HG03565 (cell line): ENCODE measurements at regions not wholly inside any gene's neighbourhood (a gene's known extent, or its start where the extent isn't known, plus 50 kb on each side); places are given as distances from the start of the nearest gene placed in this dataset.
"Not testable (repeated sequence)": the region's sequence is repeated elsewhere in the genome, so short reads cannot be mapped to it uniquely, and the experiment has no call there.

Source experiments
- ATAC-seq: cut with Tn5 transposase; IDR thresholded peaks from one replicate; pipeline ENCODE4 v1.9.1; 2021; ENCODE audit warnings: mild to moderate bottlenecking, moderate library complexity; ENCODE audit not compliant: unreplicated experiment

DNA sequence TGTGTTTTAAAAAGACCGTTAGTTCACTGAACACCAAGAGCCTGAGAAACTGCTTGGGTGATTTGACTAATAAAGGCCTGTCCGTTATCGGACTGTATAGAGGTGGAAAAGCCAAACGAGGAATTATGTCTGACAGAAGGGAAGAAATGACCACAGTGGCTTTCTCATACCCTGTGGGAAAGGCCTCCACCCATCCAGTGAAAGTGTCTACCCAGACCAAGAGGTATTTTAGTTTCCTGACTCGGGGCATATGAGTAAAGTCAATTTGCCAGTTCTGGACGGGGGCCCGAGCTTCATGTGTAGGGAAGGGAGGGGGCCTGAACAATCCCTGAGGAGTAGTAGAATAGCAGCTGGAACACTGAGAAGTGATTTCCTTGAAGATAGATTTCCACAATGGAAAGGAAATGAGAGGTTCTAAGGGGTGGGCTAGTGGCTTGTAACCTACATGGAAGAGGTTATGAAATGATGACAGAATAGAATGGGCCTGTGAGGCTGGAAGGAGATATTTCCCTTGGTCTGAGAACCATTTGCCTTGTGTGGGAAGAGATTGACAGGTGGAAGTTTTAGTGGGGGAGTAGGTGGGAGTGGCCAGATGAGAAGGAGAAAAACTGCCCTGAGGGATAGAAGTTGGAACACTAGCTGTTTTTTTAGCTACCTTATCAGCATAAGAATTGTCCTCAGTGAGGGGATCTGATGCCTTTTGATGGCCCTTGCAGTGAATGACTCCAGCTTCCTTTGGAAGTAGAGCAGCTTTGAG, 106.4 kb upstream of the PPM1J start:
- ATAC-seq, result not testable (repeated sequence)

DNA sequence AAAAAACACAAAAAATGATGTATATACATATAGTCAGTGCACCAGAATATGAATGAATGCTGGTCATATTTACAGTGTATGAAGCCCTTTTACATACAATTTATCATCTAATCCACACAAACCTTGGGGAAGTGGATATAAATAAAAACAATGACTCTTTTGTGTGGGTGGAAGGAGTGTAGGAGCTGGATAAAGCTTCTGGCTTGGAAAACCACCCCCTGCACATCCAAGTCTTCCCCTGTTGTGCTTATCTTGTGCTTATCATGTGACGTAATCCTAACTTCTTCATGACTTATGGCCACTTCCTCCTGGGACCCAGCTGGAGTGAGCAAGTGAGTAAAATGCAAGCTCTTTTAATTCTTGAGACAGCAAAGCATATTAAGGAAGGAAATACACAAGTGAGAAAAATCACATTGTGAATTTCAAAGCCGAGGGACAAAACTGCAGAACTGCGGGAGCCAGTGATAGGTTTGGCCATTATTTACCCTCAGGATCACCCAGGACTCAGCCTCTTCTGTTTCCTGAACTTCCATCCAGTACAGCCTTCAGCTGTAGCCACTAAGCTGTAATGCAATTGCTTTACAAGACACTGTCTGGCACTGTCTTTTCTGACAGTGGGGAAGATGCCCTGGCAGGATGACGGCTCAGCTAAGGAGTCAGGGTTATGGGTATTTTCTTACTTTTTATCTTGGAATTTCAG, 104.0 kb upstream of the PPM1J start:
- no peak for ATAC-seq

DNA sequence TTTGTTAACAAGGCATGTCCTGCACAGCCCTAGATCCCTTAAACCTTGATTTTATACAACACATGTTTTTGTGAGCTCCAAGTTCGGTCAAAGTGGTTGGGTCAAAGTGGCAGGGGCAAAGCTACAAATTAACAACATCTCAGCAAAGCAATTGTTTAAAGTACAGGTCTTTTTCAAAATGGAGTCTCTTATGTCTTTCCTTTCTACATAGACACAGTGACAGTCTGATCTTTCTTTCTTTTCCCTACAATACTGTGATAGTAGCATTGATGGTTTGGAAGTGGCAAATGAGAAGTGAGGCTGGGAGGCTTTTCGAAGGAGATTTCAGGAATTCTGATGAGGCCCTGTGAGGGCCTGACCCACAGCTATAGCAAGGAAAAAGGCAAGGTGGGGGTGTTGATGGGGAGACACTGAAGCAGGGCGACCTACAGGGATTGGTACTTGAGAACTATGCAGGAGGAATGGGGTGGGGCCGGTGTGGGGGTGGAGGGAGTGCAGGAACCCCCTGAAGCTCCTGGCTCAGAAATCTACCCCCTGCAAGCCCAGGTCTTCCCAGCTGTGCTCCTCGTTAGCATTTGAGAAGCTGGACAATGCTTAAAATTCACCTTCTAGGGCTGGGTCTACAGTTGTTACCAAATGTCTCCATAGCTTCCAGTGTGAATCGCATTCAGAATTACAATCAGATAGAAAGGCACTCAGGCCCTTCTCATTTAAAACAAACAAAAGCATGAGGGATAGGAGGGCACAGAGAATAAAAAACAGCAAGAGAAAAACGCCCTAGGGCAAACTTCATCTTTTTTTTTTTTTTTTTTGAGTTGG, 102.6 kb upstream of the PPM1J start:
- no peak for ATAC-seq

DNA sequence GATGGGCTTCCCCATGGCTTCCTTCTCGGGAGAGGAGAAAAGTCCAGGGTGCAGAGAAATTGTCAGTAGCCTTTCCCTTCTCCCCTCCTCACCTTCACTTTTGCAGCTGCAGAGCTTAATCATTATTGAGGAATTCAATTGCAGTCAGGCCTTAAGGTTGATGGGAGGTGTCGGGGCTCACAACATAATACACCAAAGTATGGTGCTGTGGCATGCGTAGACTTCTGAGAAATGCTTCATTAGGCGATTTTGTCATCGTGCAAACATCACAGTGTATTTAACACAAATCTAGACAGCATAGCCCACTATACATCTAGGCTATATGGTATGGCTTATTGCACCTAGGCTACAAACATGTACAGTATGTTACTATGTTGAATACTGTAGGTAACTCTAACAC, 100.2 kb upstream of the PPM1J start:
- ATAC-seq, result no peak

DNA sequence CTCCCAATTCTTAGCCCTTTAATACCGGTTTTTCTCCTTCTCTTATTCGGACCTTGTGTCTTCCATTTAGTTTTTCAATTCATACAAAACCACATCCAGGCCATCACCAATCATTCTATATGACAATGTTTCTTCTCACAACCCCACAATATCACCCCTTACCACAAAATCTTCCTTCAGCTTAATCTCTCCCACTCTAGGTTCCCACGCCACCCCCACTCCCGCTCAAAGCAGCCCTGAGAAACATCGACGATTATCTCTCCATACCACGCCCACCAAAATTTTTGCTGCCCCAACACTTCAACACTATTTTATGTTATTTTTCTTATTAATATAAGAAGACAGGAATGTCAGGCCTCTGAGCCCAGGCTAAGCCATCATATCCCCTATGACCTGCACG, 99.5 kb upstream of the PPM1J start:
- not testable (repeated sequence) for ATAC-seq

DNA sequence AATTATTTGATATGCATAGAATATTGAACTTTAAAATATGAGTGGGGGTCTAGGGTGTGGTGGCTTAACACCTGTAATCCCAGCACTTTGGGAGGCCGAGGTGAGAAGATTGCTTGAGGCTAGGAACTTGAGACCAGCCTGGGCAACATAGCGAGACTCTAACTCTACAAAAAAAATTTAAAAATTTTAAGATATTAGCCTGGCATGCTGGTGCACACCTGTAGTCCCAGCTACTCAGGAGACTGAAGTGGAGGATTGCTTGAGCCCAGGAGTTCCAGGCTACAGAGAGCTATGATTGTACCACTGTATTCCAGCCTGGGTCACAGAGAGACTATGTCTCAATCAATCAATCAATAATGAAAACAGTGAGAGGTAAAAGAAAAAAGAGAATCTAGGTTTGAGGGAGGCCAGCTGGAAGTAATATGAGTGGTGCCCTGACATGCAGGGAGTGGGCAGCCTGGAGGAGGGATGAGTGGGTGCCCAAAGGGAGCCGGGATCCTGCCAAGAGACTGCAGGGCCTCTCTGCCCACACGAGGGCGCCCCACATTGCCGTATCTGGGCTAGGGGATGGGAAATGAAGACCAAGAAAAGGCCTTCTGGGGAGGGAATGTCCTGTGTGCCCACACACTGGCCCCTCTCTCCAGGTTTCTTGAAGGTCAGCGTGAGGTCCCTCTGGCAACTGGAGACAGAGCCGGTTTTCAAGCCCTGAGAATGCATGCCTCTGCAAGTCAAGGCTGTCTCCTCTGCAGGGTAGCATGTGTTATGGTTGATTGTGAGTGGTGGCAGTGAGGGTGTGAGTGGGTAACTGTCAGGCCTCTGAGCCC, 93.9 kb upstream of the PPM1J start:
- no peak for ATAC-seq

DNA sequence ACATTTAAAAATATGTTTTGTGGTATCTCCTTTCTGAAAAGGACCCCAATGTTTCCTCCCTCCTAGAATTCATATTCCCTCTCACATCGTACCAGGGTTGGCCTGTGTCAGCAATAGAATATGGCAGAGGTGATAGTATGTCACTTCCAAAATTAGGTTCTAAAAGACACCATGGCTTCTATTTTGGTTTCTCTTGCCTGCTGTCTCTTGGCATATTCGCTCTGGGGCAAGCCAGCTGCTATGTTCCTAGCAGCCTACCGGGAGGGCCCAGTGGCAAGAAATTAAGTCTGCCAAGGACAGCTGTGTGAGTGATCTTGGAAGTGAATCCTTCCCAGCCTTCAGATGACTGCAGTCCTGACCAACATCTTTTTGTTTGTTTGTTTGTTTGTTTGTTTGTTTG, 92.9 kb upstream of the PPM1J start:
- no peak for ATAC-seq

DNA sequence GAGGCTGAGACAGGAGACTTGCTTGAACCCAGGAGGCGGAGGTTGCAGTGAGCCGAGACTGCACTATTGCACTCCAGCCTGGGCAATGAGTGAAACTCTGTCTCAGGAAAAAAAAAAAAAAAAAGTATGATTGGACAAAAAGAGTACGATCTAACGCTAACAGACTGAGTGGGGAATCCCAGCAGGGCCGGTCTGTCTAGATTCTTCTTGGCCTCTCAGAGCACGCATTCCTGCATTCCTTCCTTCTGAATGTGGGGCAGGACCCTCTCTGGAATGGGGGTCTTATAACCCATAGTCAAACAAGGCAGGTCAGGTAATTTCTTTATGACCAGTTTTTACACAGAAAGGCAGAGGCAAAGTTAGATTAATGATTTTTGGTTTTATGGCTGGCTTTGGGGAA, 92.0 kb upstream of the PPM1J start:
- no peak for ATAC-seq

DNA sequence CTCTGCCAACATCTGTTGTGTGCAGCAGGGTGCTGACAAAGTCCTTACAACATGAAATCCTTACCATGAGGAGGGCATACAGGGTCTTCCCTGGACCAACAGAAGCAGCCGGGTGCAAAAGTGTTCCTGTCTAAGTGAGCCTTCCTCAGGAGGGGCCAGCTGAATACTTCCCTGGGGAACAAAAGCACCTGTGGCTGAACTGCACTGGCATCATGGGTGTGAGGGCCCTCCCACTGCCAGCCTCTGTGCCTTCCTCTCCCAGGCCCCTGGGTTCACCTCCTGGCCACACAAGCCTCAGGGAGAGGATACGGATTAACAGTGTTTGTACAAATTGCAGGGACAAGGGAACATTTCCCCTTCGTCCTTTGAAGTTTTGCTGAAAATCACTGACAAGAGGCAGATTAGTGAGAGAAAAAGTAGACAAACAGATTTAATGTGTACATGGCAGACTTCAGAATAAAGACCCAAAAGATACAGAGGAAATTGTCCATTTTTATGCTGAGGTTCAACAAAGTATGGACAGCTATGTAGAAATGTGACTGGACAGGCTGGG, 91.0 kb upstream of the PPM1J start:
- ATAC-seq, result no peak

DNA sequence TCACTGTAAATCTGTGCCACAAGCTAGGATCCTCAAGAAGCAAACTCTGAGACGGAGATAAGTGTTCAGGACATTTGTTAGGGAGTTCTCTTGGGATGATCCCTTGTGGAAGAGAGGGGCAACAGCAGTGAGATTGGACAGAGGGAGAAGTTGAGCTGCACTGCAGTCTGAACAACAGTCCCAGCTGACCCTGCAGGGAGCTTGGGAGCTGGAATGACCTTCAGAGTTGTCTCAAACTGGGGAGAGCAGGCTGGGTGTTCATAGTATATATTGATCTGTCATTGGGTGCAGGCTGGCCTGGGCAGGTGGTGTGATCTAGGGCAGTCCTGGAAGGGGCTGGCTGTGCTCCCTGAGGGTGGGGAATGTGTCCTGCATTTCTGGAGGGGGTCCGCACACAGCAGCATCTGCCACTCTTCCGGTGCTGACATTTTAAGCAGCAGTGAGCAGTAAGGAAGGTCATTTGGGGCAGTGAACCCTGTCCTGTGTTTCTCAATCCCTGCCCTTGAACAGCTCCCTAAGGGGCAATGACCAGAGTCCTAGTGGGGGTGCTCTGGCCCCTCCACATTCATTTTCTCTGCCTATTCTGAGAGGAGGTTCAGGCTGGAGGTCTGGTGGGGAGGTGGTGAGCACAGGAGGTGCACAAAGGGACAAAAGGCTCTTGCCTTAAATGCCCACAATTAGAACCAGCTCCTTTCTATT, 90.2 kb upstream of the PPM1J start:
- no peak for ATAC-seq

DNA sequence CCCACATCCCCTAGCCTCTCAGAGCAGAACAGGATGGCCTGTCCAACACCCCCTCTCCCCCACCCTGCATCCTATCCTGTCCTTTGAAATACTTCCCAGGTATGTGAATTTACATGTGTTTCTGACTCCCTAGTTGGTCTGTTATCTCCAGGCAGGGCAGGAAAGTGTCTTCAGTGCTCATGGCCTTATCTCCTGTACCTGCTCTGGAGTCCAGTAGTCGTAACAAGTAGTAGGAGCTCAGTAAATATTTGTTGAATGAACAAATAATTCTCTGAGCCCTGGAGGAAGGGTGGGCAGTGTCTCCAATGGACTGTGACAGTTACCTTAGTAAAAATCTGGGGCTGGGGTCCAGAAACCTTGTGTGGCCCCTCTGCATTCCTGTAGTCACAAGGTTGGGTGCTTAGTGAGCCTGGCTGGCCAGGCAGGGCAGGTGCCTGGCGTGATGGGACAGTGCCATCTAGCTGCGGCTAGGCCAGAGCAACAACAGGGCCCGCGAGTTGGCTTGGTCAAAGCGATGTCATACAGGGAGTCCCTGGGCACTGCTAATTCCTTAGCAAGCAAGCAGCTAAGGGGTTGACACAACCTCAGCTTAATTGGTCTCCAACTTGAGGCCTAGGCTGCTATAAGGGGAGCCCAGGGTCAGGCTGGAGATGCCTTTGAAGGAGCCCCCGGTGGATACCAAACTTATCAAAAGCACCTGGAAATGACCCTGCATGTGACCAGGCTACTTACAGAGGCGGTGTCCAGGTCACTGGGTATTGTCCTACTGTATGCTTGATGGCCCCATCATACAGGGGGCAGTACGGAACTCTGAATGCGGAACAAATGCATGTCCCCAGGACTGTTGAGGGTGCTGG, 89.0 kb upstream of the PPM1J start:
- peak; percentile 70 for ATAC-seq

DNA sequence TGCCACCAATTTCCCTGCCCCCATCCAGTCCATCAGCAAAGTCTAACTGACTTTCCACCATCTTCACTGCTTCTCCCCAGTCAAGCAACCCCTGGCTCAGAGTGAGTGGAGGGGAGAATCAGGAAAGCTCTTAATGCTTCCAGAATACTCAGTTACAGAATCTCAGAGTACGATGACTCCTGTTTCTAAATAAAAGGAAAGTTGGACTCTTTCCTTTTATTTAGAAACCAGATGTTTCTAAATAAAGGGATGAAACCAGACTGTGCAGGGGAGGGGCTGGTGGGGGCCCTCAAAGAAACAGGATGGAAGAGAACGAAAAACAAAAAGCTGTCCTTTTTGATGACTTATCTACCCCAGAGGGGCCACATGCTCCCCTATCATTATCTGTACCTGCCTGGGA, 85.2 kb upstream of the PPM1J start:
- ATAC-seq, result no peak

DNA sequence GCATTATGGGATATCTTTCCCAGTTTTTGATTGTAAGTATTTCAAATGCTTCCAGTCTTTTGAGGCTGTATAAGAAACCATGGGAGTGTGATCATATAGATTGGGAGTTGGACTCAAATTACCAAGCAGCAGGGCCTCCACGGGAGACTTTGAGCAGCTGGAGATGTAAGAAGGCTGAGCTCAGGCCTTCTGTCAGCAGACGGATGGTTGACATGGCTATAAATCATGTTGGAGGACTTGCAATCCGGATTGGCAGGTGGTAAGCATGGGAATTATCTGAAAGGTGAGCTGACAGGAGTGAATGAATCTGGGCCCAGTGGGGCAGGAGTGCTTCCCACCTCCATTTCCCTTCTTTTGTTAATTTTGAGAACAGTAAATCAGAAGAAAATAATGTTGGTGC, 83.2 kb upstream of the PPM1J start:
- no peak for ATAC-seq

DNA sequence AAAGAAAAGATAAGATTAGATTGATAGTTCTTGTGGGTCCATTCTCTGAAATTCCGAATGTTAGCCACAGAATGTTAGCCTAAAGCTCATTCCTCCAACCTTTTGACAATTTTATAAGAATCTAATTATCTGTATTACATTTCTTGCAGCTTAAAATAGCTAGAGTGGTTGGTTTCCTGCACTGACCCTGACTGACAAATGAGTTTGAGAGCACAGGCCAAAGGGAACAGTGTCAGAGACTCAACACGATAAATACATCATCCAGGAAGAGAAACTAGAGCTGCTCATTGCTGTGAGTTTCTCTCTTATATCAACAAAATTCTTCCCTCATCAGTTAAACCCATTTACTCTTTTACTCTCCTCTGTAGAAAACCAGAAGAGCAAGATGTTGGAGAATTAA, 82.1 kb upstream of the PPM1J start:
- ATAC-seq, result no peak

DNA sequence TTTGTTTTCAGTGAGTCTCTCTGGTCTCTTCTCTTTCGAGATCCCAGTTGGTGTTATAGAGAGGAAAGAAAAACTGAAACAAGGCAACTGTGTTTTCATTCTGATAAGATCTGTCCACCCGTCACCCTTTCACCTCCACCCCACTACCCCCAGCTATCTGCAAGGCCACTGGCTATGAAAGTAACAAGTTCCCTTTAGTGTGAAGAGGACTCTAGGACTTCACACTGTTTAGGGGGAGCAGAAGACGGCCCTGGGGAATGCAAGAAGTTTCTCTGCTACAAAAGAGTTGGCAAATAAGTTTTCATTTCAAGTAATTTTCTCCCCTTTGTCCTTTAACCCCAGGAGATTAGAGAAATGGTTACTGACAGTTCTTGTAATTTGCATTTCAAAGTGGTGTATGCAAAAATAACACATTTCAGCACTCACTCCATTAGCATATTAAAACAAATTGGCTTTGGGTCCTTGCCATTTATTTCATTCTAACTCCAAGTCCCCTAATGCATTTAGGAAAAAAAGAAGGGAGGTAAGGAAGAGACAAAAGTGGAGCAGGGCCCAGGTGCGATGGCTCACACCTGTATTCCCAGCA, 79.6 kb upstream of the PPM1J start:
- ATAC-seq, result no peak

DNA sequence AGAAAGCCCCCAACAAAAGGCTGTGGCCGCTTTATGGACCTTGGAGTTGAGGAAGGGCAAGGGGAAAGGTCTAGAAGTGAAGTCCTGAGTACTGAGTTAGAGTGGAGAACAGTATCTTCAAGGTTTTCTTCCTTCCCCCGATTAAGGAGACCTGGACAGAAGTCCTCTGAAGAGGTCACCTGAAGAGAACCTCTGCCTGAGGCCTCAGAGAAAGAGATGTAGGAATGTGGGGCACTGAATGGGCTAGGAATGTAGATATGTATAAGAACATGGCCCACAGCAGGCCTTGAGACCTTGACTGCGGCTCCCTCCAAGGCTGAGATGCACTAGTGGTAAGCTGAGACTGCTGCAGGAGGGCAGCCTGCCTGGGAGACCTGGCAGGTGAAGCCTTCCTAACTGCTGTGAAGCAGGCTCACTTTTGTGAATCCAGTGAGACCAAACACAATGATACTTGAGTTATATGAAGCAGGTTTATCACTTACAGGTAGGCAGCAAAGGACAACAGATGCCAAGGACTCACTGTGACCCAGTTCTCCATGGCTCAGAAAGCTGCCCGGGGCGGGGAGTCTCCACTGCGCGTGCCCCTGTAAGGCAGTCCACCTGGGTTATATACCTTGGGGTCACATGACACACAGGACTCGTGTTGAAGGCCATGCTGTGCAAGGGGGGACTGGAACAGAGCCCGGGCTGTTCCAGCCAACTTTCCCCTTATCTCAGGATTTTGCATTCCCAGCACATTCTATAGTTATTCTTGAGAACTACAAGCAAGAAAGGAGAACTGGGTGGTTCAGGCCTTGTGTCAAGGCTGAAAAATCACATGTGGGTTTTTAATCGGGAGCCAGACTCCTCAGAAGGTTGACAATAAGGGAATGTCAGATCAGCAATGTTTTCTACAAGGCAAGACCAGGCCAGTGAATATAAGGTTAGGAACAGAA, 78.8 kb upstream of the PPM1J start:
- ATAC-seq, result no peak

DNA sequence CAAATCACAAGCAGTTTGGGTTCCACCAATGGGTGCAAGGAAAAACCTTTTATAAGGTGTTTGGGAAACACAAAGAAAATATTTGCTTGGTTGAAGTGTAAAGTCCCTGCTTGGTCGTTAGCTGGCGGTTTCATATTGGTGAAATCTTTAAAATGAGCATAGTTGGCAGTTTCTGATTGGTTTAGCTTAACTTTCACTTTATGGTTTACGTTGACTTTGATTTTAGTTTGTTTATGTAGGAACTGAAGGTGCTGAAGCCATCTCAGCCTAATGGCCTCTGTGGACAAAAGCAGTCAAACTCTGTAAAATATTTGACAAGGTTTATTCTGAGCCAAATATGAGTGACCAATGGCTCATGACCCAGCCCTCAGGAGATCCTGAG, 76.6 kb upstream of the PPM1J start:
- no peak for ATAC-seq
